Naive B cell (primary cell): ENCODE measurements at regions not wholly inside any gene's neighbourhood (a gene's known extent, or its start where the extent isn't known, plus 50 kb on each side); places are given as distances from the start of the nearest gene placed in this dataset.
A peak's percentile ranks its signal among the peaks of the same experiment; 100 is the strongest.

ENCODE experiments used
- ATAC-seq, 2 donors: fragments of 150-1000 bp; cut with Tn5 transposase; 2 replicates each; pipeline ENCODE4 v1.10.0; 2021; ENCODE audit warnings: low read depth in 2 of 2, mild to moderate bottlenecking in 2 of 2, moderate library complexity in 2 of 2
- DNase-seq: peaks from one replicate; pipeline ENCODE4 v3.0.0; 2022
- H3K27ac Mint-ChIP-seq, 6 donors: one replicate each; pipeline ENCODE4 v1.8.0; 2020 to 2022; ENCODE audit warnings: mild to moderate bottlenecking in 6 of 6, mixed read lengths in 6 of 6, moderate library complexity in 5 of 6, inconsistent platforms in 2 of 6
- H3K27me3 Mint-ChIP-seq, 3 donors: one replicate each; pipeline ENCODE4 v1.8.0; 2021 to 2022; ENCODE audit warnings: mixed read lengths in 3 of 3, mild to moderate bottlenecking in 1 of 3
- H3K36me3 Mint-ChIP-seq, 2 donors: one replicate each; pipeline ENCODE4 v1.8.0; 2020 to 2022; ENCODE audit warnings: mixed read lengths in 2 of 2, inconsistent platforms in 1 of 2, mild to moderate bottlenecking in 1 of 2
- H3K4me1 Mint-ChIP-seq, 3 donors: one replicate each; pipeline ENCODE4 v1.8.0; 2020 to 2022; ENCODE audit warnings: mixed read lengths in 3 of 3, inconsistent platforms in 1 of 3, mild to moderate bottlenecking in 1 of 3, moderate library complexity in 1 of 3
- H3K4me3 Mint-ChIP-seq, 8 donors: one replicate each; pipeline ENCODE4 v1.8.0; 2020 to 2022; ENCODE audit warnings: mild to moderate bottlenecking in 8 of 8, mixed read lengths in 8 of 8, moderate library complexity in 8 of 8, inconsistent platforms in 2 of 8
- H3K9me3 Mint-ChIP-seq, 7 donors: one replicate each; pipeline ENCODE4 v1.8.0; 2020 to 2022; ENCODE audit warnings: mixed read lengths in 7 of 7, mild to moderate bottlenecking in 5 of 7, inconsistent platforms in 2 of 7, moderate library complexity in 1 of 7

- H3K4me1 Mint-ChIP-seq: peaks cover 3 to 10% (median 5%) of the 10 kb centered on the region in 3 donors
- DNase-seq (no peak), ATAC-seq (no peak)
- peaks cover 0 to 4% (median 0%) of the 10 kb centered on the region in 7 donors for H3K9me3 Mint-ChIP-seq
- no peaks in the 10 kb centered on the region for H3K36me3 Mint-ChIP-seq
- peak overlapping the region in 2 of 6 donors; percentile 54 to 89 for H3K27ac Mint-ChIP-seq
- peak overlapping the region in 4 of 8 donors; percentile 4 to 62 (median 34) for H3K4me3 Mint-ChIP-seq
- H3K27me3 Mint-ChIP-seq: peaks cover 12 to 29% (median 22%) of the 10 kb centered on the region in 3 donors
Observed at GRCh38 chr17:73952082-73952479, 251.4 kb upstream of the RPL38 start.

GRCh38 chr17:73952480-73953205, 250.8 kb upstream of the RPL38 start:
- peak; percentile 35 to 59 for ATAC-seq
- H3K4me1 Mint-ChIP-seq: peaks cover 3 to 10% (median 5%) of the 10 kb centered on the region in 3 donors
- H3K9me3 Mint-ChIP-seq: peaks cover 0 to 3% (median 0%) of the 10 kb centered on the region in 7 donors
- DNase-seq: peak; percentile 18
- no peaks in the 10 kb centered on the region for H3K36me3 Mint-ChIP-seq
- H3K27ac Mint-ChIP-seq: no peak overlapping the region
- H3K4me3 Mint-ChIP-seq: peak overlapping the region in 2 of 8 donors; percentile 11 to 62
- H3K27me3 Mint-ChIP-seq: peaks cover 9 to 23% (median 17%) of the 10 kb centered on the region in 3 donors

- Mint-ChIP-seq H3K27ac (no peak overlapping the region), H3K27me3 (peaks cover 5 to 15% (median 14%) of the 10 kb centered on the region in 3 donors), H3K4me1 (peaks cover 3 to 10% (median 5%) of the 10 kb centered on the region in 3 donors), H3K9me3 (no peaks in the 10 kb centered on the region), H3K4me3 (no peak overlapping the region), H3K36me3 (no peaks in the 10 kb centered on the region)
- ATAC-seq (no peak), DNase-seq (no peak)
Observed at GRCh38 chr17:73953206-73954033, 250.1 kb upstream of the RPL38 start.

- Mint-ChIP-seq H3K27ac (no peak overlapping the region), H3K27me3 (peaks cover 3 to 15% (median 11%) of the 10 kb centered on the region in 3 donors), H3K36me3 (no peaks in the 10 kb centered on the region), H3K9me3 (peaks cover 0 to 2% (median 0%) of the 10 kb centered on the region in 7 donors), H3K4me1 (peaks cover 3 to 10% (median 5%) of the 10 kb centered on the region in 3 donors), H3K4me3 (no peak overlapping the region)
- no peak for ATAC-seq
- no peak for DNase-seq
Observed at GRCh38 chr17:73954951-73955350, 248.5 kb upstream of the RPL38 start.

- Mint-ChIP-seq H3K36me3 (no peaks in the 10 kb centered on the region), H3K27ac (no peak overlapping the region), H3K4me3 (no peak overlapping the region), H3K9me3 (peaks cover 0 to 6% (median 0%) of the 10 kb centered on the region in 7 donors), H3K27me3 (peaks cover 6 to 20% (median 11%) of the 10 kb centered on the region in 3 donors), H3K4me1 (peaks cover 3 to 10% (median 5%) of the 10 kb centered on the region in 3 donors)
- ATAC-seq (no peak), DNase-seq (no peak)
Observed at GRCh38 chr17:73955616-73956015, 247.9 kb upstream of the RPL38 start.

GRCh38 chr17:73956169-73956568, 247.3 kb upstream of the RPL38 start:
- Mint-ChIP-seq H3K27me3 (peaks cover 6 to 21% (median 9%) of the 10 kb centered on the region in 3 donors), H3K4me1 (peaks cover 3 to 10% (median 5%) of the 10 kb centered on the region in 3 donors), H3K9me3 (peaks cover 0 to 6% (median 0%) of the 10 kb centered on the region in 7 donors), H3K36me3 (no peaks in the 10 kb centered on the region), H3K4me3 (no peak overlapping the region), H3K27ac (no peak overlapping the region)
- DNase-seq (no peak), ATAC-seq (no peak)

- H3K4me1 Mint-ChIP-seq: peaks cover 3 to 5% (median 4%) of the 10 kb centered on the region in 3 donors
- peaks cover 0 to 6% (median 0%) of the 10 kb centered on the region in 7 donors for H3K9me3 Mint-ChIP-seq
- H3K27me3 Mint-ChIP-seq: peaks cover 3 to 15% (median 6%) of the 10 kb centered on the region in 3 donors
- H3K36me3 Mint-ChIP-seq: no peaks in the 10 kb centered on the region
- no peak overlapping the region for H3K4me3 Mint-ChIP-seq
- ATAC-seq: peak in 1 of 2 donors; percentile 28
- H3K27ac Mint-ChIP-seq: no peak overlapping the region
- peak; percentile 26 for DNase-seq
Observed at GRCh38 chr17:73956595-73957465, 246.6 kb upstream of the RPL38 start.

- DNase-seq: no peak
- Mint-ChIP-seq H3K27me3 (peaks cover 0 to 10% (median 3%) of the 10 kb centered on the region in 3 donors), H3K4me3 (no peak overlapping the region), H3K36me3 (no peaks in the 10 kb centered on the region), H3K4me1 (no peaks in the 10 kb centered on the region), H3K27ac (no peak overlapping the region), H3K9me3 (peaks cover 0 to 6% (median 0%) of the 10 kb centered on the region in 7 donors)
- ATAC-seq: no peak
Observed at GRCh38 chr17:73957564-73957963, 245.9 kb upstream of the RPL38 start.

GRCh38 chr17:73958453-73958852, 245.0 kb upstream of the RPL38 start:
- Mint-ChIP-seq H3K4me3 (no peak overlapping the region), H3K9me3 (peaks cover 0 to 6% (median 0%) of the 10 kb centered on the region in 7 donors), H3K4me1 (no peaks in the 10 kb centered on the region), H3K27ac (peak overlapping the region in 1 of 6 donors; percentile 49), H3K27me3 (peaks cover 0 to 10% (median 3%) of the 10 kb centered on the region in 3 donors), H3K36me3 (no peaks in the 10 kb centered on the region)
- ATAC-seq: no peak
- no peak for DNase-seq

GRCh38 chr17:73960469-73960868, 243.0 kb upstream of the RPL38 start:
- H3K27ac Mint-ChIP-seq: no peak overlapping the region
- H3K4me1 Mint-ChIP-seq: no peaks in the 10 kb centered on the region
- no peak for ATAC-seq

GRCh38 chr17:73962308-73962707, 241.2 kb upstream of the RPL38 start:
- no peak overlapping the region for H3K27ac Mint-ChIP-seq
- DNase-seq (no peak), ATAC-seq (no peak)
- H3K27me3 Mint-ChIP-seq: peaks cover 3 to 26% (median 6%) of the 10 kb centered on the region in 3 donors
- H3K9me3 Mint-ChIP-seq: peaks cover 5 to 31% (median 18%) of the 10 kb centered on the region in 7 donors
- no peak overlapping the region for H3K4me3 Mint-ChIP-seq
- H3K36me3 Mint-ChIP-seq: peaks cover 5 to 10% of the 10 kb centered on the region in 2 donors
- H3K4me1 Mint-ChIP-seq: no peaks in the 10 kb centered on the region

More at GRCh38 chr17:73960469-73960868, 243.0 kb upstream of the RPL38 start:
- Mint-ChIP-seq H3K9me3 (peaks cover 5 to 24% (median 13%) of the 10 kb centered on the region in 7 donors), H3K4me3 (no peak overlapping the region), H3K27me3 (peaks cover 3 to 15% (median 6%) of the 10 kb centered on the region in 3 donors), H3K36me3 (peaks cover 4 to 10% of the 10 kb centered on the region in 2 donors)
- DNase-seq: no peak

- Mint-ChIP-seq H3K27me3 (peaks cover 35 to 60% (median 47%) of the 10 kb centered on the region in 3 donors), H3K9me3 (peaks cover 5 to 26% (median 18%) of the 10 kb centered on the region in 7 donors), H3K4me3 (no peak overlapping the region), H3K27ac (no peak overlapping the region), H3K36me3 (peaks cover 5 to 10% of the 10 kb centered on the region in 2 donors), H3K4me1 (no peaks in the 10 kb centered on the region)
- ATAC-seq: no peak
- no peak for DNase-seq
Observed at GRCh38 chr17:73968680-73969079, 234.8 kb upstream of the RPL38 start.
